HCT116 (cell line): ENCODE measurements at regions not wholly inside any gene's neighbourhood (a gene's known extent, or its start where the extent isn't known, plus 50 kb on each side); places are given as distances from the start of the nearest gene placed in this dataset.
A peak's percentile ranks its signal among the peaks of the same experiment; 100 is the strongest.

Experiments
- ATAC-seq: fragments of 200-7000 bp; cut with Tn5 transposase; 2 replicates; pipeline ENCODE4 v1.9.1; 2020; ENCODE audit warnings: mild to moderate bottlenecking, moderate library complexity
- BruUV-seq: library from RNA; stranded (reverse); fragments of 400-500 nt; replicated peaks from 2 replicates; lab custom pipeline; 2021; lab: Mats Ljungman, UMichigan
- CTCF ChIA-PET: fragments of 300-600 bp; sonication (Branson Sonifier 250); formaldehyde crosslinking; loops from one replicate; lab custom pipeline; 2021; ENCODE audit warnings: antibody characterized with exemption; lab: Charles Lee
- POLR2A ChIA-PET: fragments of 300-600, 350-600 bp; sonication (Branson Sonifier 250); formaldehyde crosslinking; loops from one replicate; lab custom pipeline; 2021; ENCODE audit warnings: antibody characterized with exemption; lab: Charles Lee
- RAD21 ChIA-PET, 2 experiments: fragments of 300-600 bp; sonication (Branson Sonifier 250); formaldehyde crosslinking; loops; one replicate each; lab custom pipeline; 2023; ENCODE audit warnings: low total read pairs in 2 of 2; ENCODE audit not compliant: uncharacterized antibody in 2 of 2, unreplicated experiment in 2 of 2, low non-redundant PET in 1 of 2; lab: Charles Lee
- DNase-seq: peaks from one replicate; pipeline ENCODE4 v3.0.0-alpha.2; 2010; ENCODE audit warnings: low read depth, low spot score
- H2AFZ ChIP-seq: fragments of 200-600 bp; shearing (Covaris generic), sonication (generic); 2 replicates; pipeline ENCODE4 v1.6.1; 2017; ENCODE audit warnings: low read depth, mixed run types, mixed read lengths, antibody characterized with exemption, low read length; ENCODE audit not compliant: poor library complexity, severe bottlenecking
- H3K27ac ChIP-seq: 2 replicates; pipeline ENCODE4 v1.5.1; 2012; ENCODE audit warnings: low read depth, low read length
- H3K27me3 ChIP-seq: fragments of 200-600 bp; sonication (generic); 2 replicates; pipeline ENCODE4 v1.6.1; 2016; ENCODE audit warnings: mixed run types, low read length, mixed read lengths; ENCODE audit not compliant: insufficient read depth
- H3K36me3 ChIP-seq, 2 experiments: fragments of 200-500 bp in 1 of 2; fragments of 200-600 bp in 1 of 2; sonication (Bioruptor generic) in 1 of 2; sonication (generic) in 1 of 2; 2 replicates each; pipeline versions ENCODE4 v1.5.1 to v1.6.1; 2014 to 2016; ENCODE audit warnings: low read length in 2 of 2, inconsistent platforms in 1 of 2, mixed read lengths in 1 of 2, mixed run types in 1 of 2; ENCODE audit not compliant: insufficient read depth in 2 of 2, control insufficient read depth in 1 of 2
- H3K4me1 ChIP-seq, 2 experiments: fragments of 200-600 bp in 1 of 2; sonication (generic) in 1 of 2; 2 replicates each; pipeline versions ENCODE4 v1.5.1 to v1.6.1; 2012 to 2017; ENCODE audit warnings: low read length in 2 of 2, inconsistent platforms in 1 of 2, mild to moderate bottlenecking in 1 of 2, mixed read lengths in 1 of 2, mixed run types in 1 of 2, moderate library complexity in 1 of 2; ENCODE audit not compliant: insufficient read depth in 2 of 2, control insufficient read depth in 1 of 2
- H3K4me2 ChIP-seq: fragments of 200-600 bp; sonication (generic); 2 replicates; pipeline ENCODE4 v1.6.1; 2017; ENCODE audit warnings: mixed run types, low read length, mixed read lengths
- H3K4me3 ChIP-seq, 2 experiments: fragments of 200-600 bp in 1 of 2; sonication (generic) in 1 of 2; replicated peaks in 1 of 2; 2 replicates each; pipeline ENCODE4 v1.5.1; 2011 to 2016; ENCODE audit warnings: low read length in 2 of 2, control low read depth in 1 of 2, low read depth in 1 of 2, mild to moderate bottlenecking in 1 of 2, mixed read lengths in 1 of 2, mixed run types in 1 of 2
- H3K79me2 ChIP-seq: fragments of 200-600 bp; sonication (generic); 2 replicates; pipeline ENCODE4 v1.6.1; 2017; ENCODE audit warnings: mild to moderate bottlenecking, mixed run types, low read length, moderate library complexity, mixed read lengths; ENCODE audit not compliant: insufficient read depth
- H3K9ac ChIP-seq: fragments of 200-600 bp; sonication (generic); 2 replicates; pipeline ENCODE4 v1.6.1; 2016; ENCODE audit warnings: low read length, mixed read lengths
- H3K9me2 ChIP-seq: fragments of 200-600 bp; sonication (generic), shearing (Covaris generic); 2 replicates; pipeline ENCODE4 v1.6.1; 2017; ENCODE audit warnings: mixed run types, mild to moderate bottlenecking, moderate library complexity; ENCODE audit not compliant: insufficient read depth
- H3K9me3 ChIP-seq, 2 experiments: fragments of 200-500 bp in 1 of 2; fragments of 200-600 bp in 1 of 2; sonication (Bioruptor generic) in 1 of 2; sonication (generic) in 1 of 2; 2 replicates each; pipeline ENCODE4 v1.6.1; 2014 to 2017; ENCODE audit warnings: low read length in 2 of 2, mixed read lengths in 2 of 2, inconsistent platforms in 1 of 2, low read depth in 1 of 2, mild to moderate bottlenecking in 1 of 2, mixed run types in 1 of 2, moderate library complexity in 1 of 2; ENCODE audit not compliant: control insufficient read depth in 1 of 2, insufficient read depth in 1 of 2
- H4K20me1 ChIP-seq: fragments of 200-600 bp; sonication (generic), shearing (Covaris generic); 2 replicates; pipeline ENCODE4 v1.6.1; 2017; ENCODE audit warnings: mixed run types, mild to moderate bottlenecking, moderate library complexity; ENCODE audit not compliant: insufficient read depth
- ATF3 ChIP-seq: IDR thresholded peaks from 2 replicates; pipeline ENCODE4 v1.6.1; 2012
- CBX3 ChIP-seq: IDR thresholded peaks from 2 replicates; pipeline ENCODE4 v1.6.1; 2012; ENCODE audit warnings: low read depth
- ELF1 ChIP-seq: IDR thresholded peaks from 2 replicates; pipeline ENCODE4 v1.6.1; 2012; ENCODE audit warnings: low read depth, borderline replicate concordance
- EZH2 ChIP-seq: fragments of 200-600 bp; sonication (generic); IDR thresholded peaks from 2 replicates; pipeline ENCODE4 v1.6.1; 2017; ENCODE audit warnings: antibody characterized with exemption, mixed run types
- EZH2phosphoT487 ChIP-seq: fragments of 200-600 bp; IDR thresholded peaks from 2 replicates; pipeline ENCODE4 v1.6.1; 2018; ENCODE audit warnings: antibody characterized with exemption, borderline replicate concordance
- FOSL1 ChIP-seq: IDR thresholded peaks from 2 replicates; pipeline ENCODE4 v1.6.1; 2012; ENCODE audit warnings: low read depth
- JUND ChIP-seq: IDR thresholded peaks from 2 replicates; pipeline ENCODE4 v1.6.1; 2012
- MAX ChIP-seq: IDR thresholded peaks from 2 replicates; pipeline ENCODE4 v1.6.1; 2012
- POLR2AphosphoS5 ChIP-seq: IDR thresholded peaks from 2 replicates; pipeline ENCODE4 v1.6.1; 2011; ENCODE audit warnings: mild to moderate bottlenecking, low read depth, low read length, moderate library complexity
- SP1 ChIP-seq: IDR thresholded peaks from 2 replicates; pipeline ENCODE4 v1.6.1; 2012; ENCODE audit warnings: low read depth
- SRF ChIP-seq: IDR thresholded peaks from 2 replicates; pipeline ENCODE4 v1.6.1; 2012; ENCODE audit warnings: low read depth
- ZBTB33 ChIP-seq: IDR thresholded peaks from 2 replicates; pipeline ENCODE4 v1.6.1; 2011; ENCODE audit warnings: mild to moderate bottlenecking, low read length, moderate library complexity; ENCODE audit not compliant: insufficient replicate concordance; ENCODE audit errors: extremely low read depth
- ZFX ChIP-seq: fragments of 450-650 bp; IDR thresholded peaks from 2 replicates; pipeline ENCODE4 v1.6.1; 2017
- ZNF274 ChIP-seq: fragments of 200-500 bp; sonication (Bioruptor generic); IDR thresholded peaks from 2 replicates; pipeline ENCODE4 v1.6.1; 2014; ENCODE audit warnings: mild to moderate bottlenecking, low read depth, low read length, inconsistent platforms
- intact Hi-C: fragments of 100-400 bp; cut with micrococcal nuclease; formaldehyde crosslinking; loops from 2 replicates; pipeline ENCODE4 v1.10.0; 2022

GRCh38 chr21:38679534-38679933, 126.2 kb upstream of the ETS2 start (continued):
- TF ChIP-seq CBX3 (0 out of 2 replicates have a peak, but pooled peaks have one; percentile 34), EZH2 (no peak)

GRCh38 chr21:38680401-38680800, 125.3 kb upstream of the ETS2 start:
- Histone ChIP-seq H3K27ac (no peak overlapping the region), H3K9me2 (no peaks in the 10 kb centered on the region), H3K9me3 (no peaks in the 10 kb centered on the region)

GRCh38 chr21:38683222-38683621, 122.5 kb upstream of the ETS2 start:
- H3K4me3 ChIP-seq: no peak overlapping the region
- H3K9me2 ChIP-seq: no peaks in the 10 kb centered on the region
- H3K4me1 ChIP-seq: peaks cover 15 to 34% of the 10 kb centered on the region in 2 experiments
- H3K9me3 ChIP-seq: no peaks in the 10 kb centered on the region
- intact Hi-C loops: no loop called here
- POLR2A ChIA-PET: no interaction called here
- no peaks in the 10 kb centered on the region for H3K27me3 ChIP-seq
- H3K27ac ChIP-seq: no peak overlapping the region
- H4K20me1 ChIP-seq: no peaks in the 10 kb centered on the region
- RAD21 ChIA-PET: no interaction called here
- H3K9ac ChIP-seq: no peak overlapping the region
- no peak for ATAC-seq
- no peak overlapping the region for H3K4me2 ChIP-seq
- BruUV-seq: no TSS peak
- CTCF ChIA-PET: no interaction called here
- H3K79me2 ChIP-seq: no peaks in the 10 kb centered on the region
- H2AFZ ChIP-seq: no peak overlapping the region
- TF ChIP-seq ZFX (no peak), JUND (no peak), SP1 (no peak), EZH2 (no peak), SRF (no peak), POLR2AphosphoS5 (no peak), EZH2phosphoT487 (no peak), ATF3 (no peak), FOSL1 (no peak), ZBTB33 (no peak), ELF1 (no peak), ZNF274 (no peak)
- no peak for DNase-seq
- no peaks in the 10 kb centered on the region for H3K36me3 ChIP-seq

More at GRCh38 chr21:38680401-38680800, 125.3 kb upstream of the ETS2 start:
- no peaks in the 10 kb centered on the region for H3K79me2 ChIP-seq
- no peak for TF ChIP-seq MAX
- TF ChIP-seq JUND: no peak
- H4K20me1 ChIP-seq: no peaks in the 10 kb centered on the region
- ChIA-PET CTCF (no interaction called here), POLR2A (interaction anchor here (1.5 kb wide), 1 partner anchor 31 kb away, joined by 3 read pairs; no protein-coding TSS in a partner anchor), RAD21 (no interaction called here)
- ATAC-seq (no peak), DNase-seq (no peak)
- no peaks in the 10 kb centered on the region for H3K27me3 ChIP-seq
- peak overlapping the region; percentile 50 for H2AFZ ChIP-seq
- H3K36me3 ChIP-seq: no peaks in the 10 kb centered on the region
- H3K4me3 ChIP-seq: no peak overlapping the region
- intact Hi-C loops: no loop called here
- H3K9ac ChIP-seq: no peak overlapping the region
- peak overlapping the region; percentile 77 for H3K4me2 ChIP-seq
- no TSS peak for BruUV-seq
- H3K4me1 ChIP-seq: peaks cover 15 to 36% of the 10 kb centered on the region in 2 experiments
